Glutamatergic neuron (in vitro differentiated cells): ENCODE measurements at regions not wholly inside any gene's neighbourhood (a gene's known extent, or its start where the extent isn't known, plus 50 kb on each side); places are given as distances from the start of the nearest gene placed in this dataset.

Experiments
- DNase-seq: peaks from one replicate; pipeline ENCODE4 v3.0.0; 2022
- H3K27ac Mint-ChIP-seq: one replicate; pipeline ENCODE4 v1.8.0; 2020; ENCODE audit warnings: mild to moderate bottlenecking, mixed read lengths, inconsistent platforms; ENCODE audit not compliant: unreplicated experiment
- H3K27me3 Mint-ChIP-seq: one replicate; pipeline ENCODE4 v1.8.0; 2020; ENCODE audit warnings: mild to moderate bottlenecking, moderate library complexity, mixed read lengths, inconsistent platforms; ENCODE audit not compliant: unreplicated experiment
- H3K36me3 Mint-ChIP-seq: one replicate; pipeline ENCODE4 v1.8.0; 2020; ENCODE audit warnings: mild to moderate bottlenecking, mixed read lengths, inconsistent platforms; ENCODE audit not compliant: unreplicated experiment
- H3K4me1 Mint-ChIP-seq: one replicate; pipeline ENCODE4 v1.8.0; 2020; ENCODE audit warnings: mild to moderate bottlenecking, low read depth, mixed read lengths, inconsistent platforms; ENCODE audit not compliant: unreplicated experiment
- H3K4me3 Mint-ChIP-seq: one replicate; pipeline ENCODE4 v1.8.0; 2020; ENCODE audit warnings: mild to moderate bottlenecking, mixed read lengths, inconsistent platforms; ENCODE audit not compliant: unreplicated experiment
- H3K9me3 Mint-ChIP-seq: one replicate; pipeline ENCODE4 v1.8.0; 2020; ENCODE audit warnings: mild to moderate bottlenecking, moderate library complexity, mixed read lengths, inconsistent platforms; ENCODE audit not compliant: unreplicated experiment
- CTCF ChIP-seq: fragments of 200-600 bp; sonication (generic); IDR thresholded peaks from one replicate; pipeline ENCODE4 v1.5.0; 2021; ENCODE audit not compliant: partially characterized antibody, unreplicated experiment

- Mint-ChIP-seq H3K27me3 (no peaks in the 10 kb centered on the region), H3K27ac (no peak overlapping the region), H3K9me3 (no peaks in the 10 kb centered on the region), H3K4me1 (no peaks in the 10 kb centered on the region), H3K36me3 (no peaks in the 10 kb centered on the region), H3K4me3 (no peak overlapping the region)
- TF ChIP-seq CTCF, result no peak
- DNase-seq, result no peak
Observed at GRCh38 chr18:22699629-22700028, 233.5 kb upstream of the RBBP8 start.

- no peaks in the 10 kb centered on the region for H3K27me3 Mint-ChIP-seq
- H3K4me1 Mint-ChIP-seq, result no peaks in the 10 kb centered on the region
- TF ChIP-seq CTCF, result no peak
- H3K4me3 Mint-ChIP-seq, result no peak overlapping the region
- no peak overlapping the region for H3K27ac Mint-ChIP-seq
- H3K9me3 Mint-ChIP-seq, result no peaks in the 10 kb centered on the region
- no peaks in the 10 kb centered on the region for H3K36me3 Mint-ChIP-seq
- DNase-seq, result no peak
Observed at GRCh38 chr18:22700920-22701319, 232.2 kb upstream of the RBBP8 start.

- Mint-ChIP-seq H3K4me1 (no peaks in the 10 kb centered on the region), H3K36me3 (no peaks in the 10 kb centered on the region), H3K4me3 (no peak overlapping the region), H3K9me3 (no peaks in the 10 kb centered on the region), H3K27me3 (no peaks in the 10 kb centered on the region), H3K27ac (no peak overlapping the region)
- no peak for DNase-seq
- TF ChIP-seq CTCF, result no peak
Observed at GRCh38 chr18:22701326-22701725, 231.8 kb upstream of the RBBP8 start.

GRCh38 chr18:22701795-22702194, 231.3 kb upstream of the RBBP8 start:
- no peak for DNase-seq
- no peak overlapping the region for H3K27ac Mint-ChIP-seq
- TF ChIP-seq CTCF, result no peak
- H3K27me3 Mint-ChIP-seq, result no peaks in the 10 kb centered on the region
- no peaks in the 10 kb centered on the region for H3K4me1 Mint-ChIP-seq
- H3K9me3 Mint-ChIP-seq, result no peaks in the 10 kb centered on the region
- no peaks in the 10 kb centered on the region for H3K36me3 Mint-ChIP-seq
- no peak overlapping the region for H3K4me3 Mint-ChIP-seq

- Mint-ChIP-seq H3K4me3 (no peak overlapping the region), H3K9me3 (no peaks in the 10 kb centered on the region), H3K27me3 (no peaks in the 10 kb centered on the region), H3K4me1 (no peaks in the 10 kb centered on the region), H3K36me3 (no peaks in the 10 kb centered on the region), H3K27ac (no peak overlapping the region)
- TF ChIP-seq CTCF, result no peak
- DNase-seq, result no peak
Observed at GRCh38 chr18:22702806-22703205, 230.3 kb upstream of the RBBP8 start.
